HG03378 (cell line): ENCODE measurements at regions not wholly inside any gene's neighbourhood (a gene's known extent, or its start where the extent isn't known, plus 50 kb on each side); places are given as distances from the start of the nearest gene placed in this dataset.

ENCODE experiments used
- ATAC-seq: cut with Tn5 transposase; IDR thresholded peaks from one replicate; pipeline ENCODE4 v1.9.1; 2021; ENCODE audit warnings: mild to moderate bottlenecking, moderate library complexity; ENCODE audit not compliant: unreplicated experiment

DNA sequence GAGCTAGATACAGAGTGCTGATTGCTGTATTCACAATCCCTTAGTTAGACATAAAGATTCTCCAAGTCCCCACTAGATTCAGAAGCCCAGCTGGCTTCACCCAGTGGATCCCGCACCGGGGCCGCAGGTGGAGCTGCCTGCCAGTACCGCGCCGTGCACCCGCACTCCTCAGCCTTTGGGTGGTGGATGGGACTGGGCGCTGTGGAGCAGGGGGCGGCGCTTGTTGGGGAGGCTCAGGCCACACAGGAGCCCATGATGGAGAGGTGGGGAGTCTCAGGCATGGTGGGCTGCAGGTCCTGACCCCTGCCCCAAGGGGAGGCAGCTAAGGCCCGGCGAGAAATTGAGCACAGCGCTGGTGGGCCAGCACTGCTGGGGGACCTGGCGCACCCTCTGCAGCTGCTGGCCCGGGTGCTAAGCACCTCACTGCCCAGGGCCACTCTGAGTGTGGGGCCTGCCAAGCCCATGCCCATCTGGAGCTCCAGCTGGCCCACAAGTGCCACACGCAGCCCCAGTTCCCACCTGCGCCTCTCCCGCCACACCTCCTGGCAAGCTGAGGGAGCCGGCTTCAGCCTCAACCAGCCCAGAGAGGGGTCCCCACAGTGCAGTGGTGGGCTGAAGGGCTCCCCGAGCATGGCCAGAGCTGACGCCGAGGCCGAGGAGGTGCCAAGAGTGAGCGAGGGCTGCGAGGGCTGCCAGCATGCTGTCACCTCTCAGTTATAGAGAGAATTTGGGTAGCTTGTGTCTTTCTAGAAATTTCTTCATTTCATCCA is 417.6 kb downstream of the METTL15 start:
- no peak for ATAC-seq

- no peak for ATAC-seq
Measured at GRCh38 chr11:28524098-28524497, 415.9 kb downstream of the METTL15 start.

GRCh38 chr11:28521075-28521474 is 412.9 kb downstream of the METTL15 start:
- ATAC-seq: no peak

- no peak for ATAC-seq
Measured at GRCh38 chr11:28520291-28520690, 412.1 kb downstream of the METTL15 start.

DNA sequence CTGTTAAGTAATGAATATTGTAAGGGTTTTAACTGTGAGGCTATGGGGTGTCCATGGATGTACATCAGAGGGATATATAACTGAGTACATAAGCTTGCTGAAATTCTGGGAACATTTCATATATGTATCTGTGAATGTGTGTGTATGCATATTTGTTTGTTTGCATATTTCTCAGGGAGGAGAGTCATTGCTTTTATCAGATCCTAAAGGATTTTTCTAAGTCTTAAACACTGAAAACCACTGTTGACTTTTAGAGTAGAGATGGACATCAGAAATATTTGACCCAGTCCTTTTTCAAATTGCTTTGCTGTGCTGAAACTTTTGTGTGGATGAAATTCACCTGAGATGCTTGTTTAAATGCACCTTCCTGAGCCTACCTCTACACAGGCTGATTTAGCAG is 410.6 kb downstream of the METTL15 start:
- no peak for ATAC-seq

DNA sequence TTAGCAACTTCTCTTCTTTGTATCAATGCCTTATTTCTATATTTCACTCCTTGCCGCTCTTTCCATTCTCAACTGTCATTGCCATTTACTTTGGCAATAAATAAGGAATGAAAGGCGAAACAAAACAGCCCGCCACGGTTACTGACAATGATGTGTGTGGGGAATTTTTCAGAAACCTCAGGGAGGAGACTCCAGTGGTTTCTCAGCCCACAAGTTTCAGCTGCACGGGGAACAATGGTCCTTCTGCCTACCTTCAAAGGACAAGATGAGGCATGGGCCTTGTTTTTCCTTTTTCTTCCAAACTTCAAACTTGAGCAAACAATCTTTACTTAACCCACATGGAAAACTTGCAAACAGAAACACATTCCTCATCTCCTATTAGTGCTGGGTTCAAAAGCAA is 409.4 kb downstream of the METTL15 start:
- ATAC-seq: no peak

- no peak for ATAC-seq
Measured at GRCh38 chr11:28514391-28514790, 406.2 kb downstream of the METTL15 start.

GRCh38 chr11:28512143-28512756 is 404.1 kb downstream of the METTL15 start:
- no peak for ATAC-seq

DNA sequence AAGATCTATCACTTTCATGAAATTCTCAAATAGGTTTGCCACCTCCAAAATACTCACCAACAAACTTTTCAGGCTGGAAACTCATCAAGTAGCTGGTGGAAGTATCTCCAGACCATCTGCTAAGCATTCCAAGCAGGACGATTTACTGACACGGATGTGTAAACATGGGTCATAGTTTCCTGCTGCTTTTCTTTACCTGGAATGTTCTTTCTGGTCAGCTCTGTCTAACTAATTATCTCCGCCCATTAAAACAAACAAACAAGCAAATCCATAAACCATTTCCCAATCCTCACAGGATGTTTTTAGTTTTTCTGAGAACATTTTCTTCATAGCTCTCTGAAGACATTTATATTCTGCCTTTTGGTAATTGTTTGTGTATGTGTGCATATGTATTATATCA is 397.0 kb downstream of the METTL15 start:
- no peak for ATAC-seq

GRCh38 chr11:28504555-28505110 is 396.4 kb downstream of the METTL15 start:
- ATAC-seq: no peak

DNA sequence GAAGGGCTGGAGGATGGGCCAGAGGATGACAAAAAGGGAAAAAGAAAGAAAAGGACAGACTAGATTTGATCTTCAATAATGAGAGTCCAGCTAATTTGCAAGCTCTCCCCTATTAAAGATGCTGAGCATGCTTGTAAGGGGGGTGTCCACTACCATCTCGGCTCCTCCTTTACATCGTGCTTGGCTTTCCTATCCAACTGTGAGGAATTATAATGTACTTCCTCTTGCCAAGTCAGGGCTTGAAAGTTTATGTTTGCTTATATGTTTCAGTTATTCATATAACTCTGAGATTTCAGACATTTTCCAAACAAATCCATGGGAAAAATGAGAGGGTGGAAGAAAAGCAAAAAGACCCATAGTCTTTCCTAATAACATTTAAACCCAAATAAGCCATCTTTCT is 387.1 kb downstream of the METTL15 start:
- no peak for ATAC-seq

GRCh38 chr11:28491431-28491830 is 383.2 kb downstream of the METTL15 start:
- ATAC-seq: no peak

DNA sequence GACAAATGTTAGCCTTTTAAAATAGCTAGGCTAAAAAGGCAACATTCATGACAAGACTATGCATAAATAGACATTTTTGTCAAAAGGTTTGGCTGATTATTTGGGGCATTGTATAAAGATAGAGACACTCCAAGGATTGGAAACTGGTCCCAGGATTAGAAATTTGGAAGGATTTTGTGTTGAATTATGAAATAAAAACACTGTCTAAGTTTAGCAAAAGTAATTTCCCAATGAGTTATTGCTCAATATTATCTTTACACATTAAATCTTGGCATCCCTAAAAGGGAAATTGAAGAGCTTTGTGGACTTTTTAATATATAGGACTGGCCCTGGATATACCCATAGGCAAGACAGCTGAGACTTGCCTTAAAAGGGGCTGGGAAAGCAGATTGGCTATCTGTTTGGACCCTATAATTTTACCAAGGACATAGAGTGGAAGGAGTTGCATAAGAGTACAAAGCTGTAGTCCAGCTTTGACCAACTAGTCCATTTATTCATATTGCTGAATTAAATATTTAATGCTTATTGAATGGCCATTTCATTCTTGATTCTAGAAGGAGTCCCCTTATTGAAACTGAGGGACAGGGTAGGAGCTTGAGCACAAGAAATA is 382.7 kb downstream of the METTL15 start:
- ATAC-seq: no peak

- no peak for ATAC-seq
Measured at GRCh38 chr11:28488336-28488735, 380.1 kb downstream of the METTL15 start.

GRCh38 chr11:28483072-28483867 is 375.1 kb downstream of the METTL15 start:
- no peak for ATAC-seq

DNA sequence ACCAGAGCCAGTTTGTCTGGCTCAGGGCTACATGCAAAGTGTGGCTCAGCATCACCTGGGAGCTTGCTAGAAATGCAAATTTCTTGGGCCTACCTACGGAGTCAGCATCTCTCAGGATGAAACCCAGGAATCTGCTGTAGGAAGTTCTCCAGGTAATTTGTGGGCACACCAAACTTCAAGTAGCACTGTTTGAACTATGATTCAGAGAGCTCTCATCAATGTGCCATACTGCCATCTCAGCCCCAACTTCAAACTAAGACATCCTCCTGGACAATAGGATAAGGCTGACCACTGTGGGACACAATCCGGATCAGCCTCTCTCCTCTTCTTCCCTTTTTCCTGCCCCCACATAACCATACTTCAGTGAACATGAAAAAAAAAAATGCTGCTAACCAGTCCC is 374.5 kb downstream of the METTL15 start:
- no peak for ATAC-seq

DNA sequence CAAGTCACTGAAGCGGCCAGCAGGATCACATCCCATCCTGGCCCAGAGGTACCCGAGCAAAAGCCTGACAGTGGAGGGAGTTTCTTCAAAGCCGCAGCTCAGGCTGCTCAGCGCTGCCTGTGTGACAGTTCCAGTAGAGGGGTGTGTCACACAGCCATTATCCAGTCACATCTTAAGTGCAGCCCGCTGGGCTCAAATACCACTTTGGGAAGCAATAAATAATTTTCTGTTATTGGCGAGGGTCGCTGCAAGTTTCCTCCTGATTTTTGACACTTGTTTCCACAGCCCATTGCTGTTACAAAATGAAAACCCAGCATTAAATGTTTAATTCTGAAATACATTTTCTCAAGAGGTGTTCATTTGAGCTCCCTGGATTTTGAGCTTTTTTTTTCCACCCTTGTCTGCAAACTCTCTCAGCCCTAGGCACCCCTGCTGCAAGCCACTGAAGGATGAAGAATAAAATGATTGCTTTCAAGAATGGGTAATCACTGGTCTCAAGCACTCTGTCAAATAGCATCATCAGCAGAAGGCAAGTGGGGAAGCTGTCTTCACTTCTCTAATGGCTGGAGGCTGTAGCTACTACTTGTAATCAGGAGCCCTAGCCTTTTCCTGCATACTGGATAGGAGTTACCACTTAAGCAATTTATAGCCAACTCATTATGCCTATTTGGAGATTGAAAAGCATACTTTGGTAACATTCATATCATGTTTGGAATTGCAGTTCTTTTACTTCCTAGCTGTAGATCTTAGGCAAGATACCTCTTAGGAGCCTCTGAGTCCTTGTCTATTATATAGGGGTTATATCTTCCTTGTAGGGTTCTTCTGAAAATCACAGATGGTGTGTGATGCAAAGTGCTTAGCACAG is 373.7 kb downstream of the METTL15 start:
- ATAC-seq: no peak

- no peak for ATAC-seq
Measured at GRCh38 chr11:28480406-28480805, 372.2 kb downstream of the METTL15 start.

- no peak for ATAC-seq
Measured at GRCh38 chr11:28476864-28477263, 368.7 kb downstream of the METTL15 start.

- no peak for ATAC-seq
Measured at GRCh38 chr11:28476049-28476448, 367.9 kb downstream of the METTL15 start.
